HCT116 (cell line): ENCODE measurements at regions not wholly inside any gene's neighbourhood (a gene's known extent, or its start where the extent isn't known, plus 50 kb on each side); places are given as distances from the start of the nearest gene placed in this dataset.

ENCODE experiments used
- ATAC-seq: fragments of 200-7000 bp; cut with Tn5 transposase; 2 replicates; pipeline ENCODE4 v1.9.1; 2020; ENCODE audit warnings: mild to moderate bottlenecking, moderate library complexity
- BruUV-seq: library from RNA; stranded (reverse); fragments of 400-500 nt; replicated peaks from 2 replicates; lab custom pipeline; 2021; lab: Mats Ljungman, UMichigan
- CTCF ChIA-PET: fragments of 300-600 bp; sonication (Branson Sonifier 250); formaldehyde crosslinking; loops from one replicate; lab custom pipeline; 2021; ENCODE audit warnings: antibody characterized with exemption; lab: Charles Lee
- POLR2A ChIA-PET: fragments of 300-600, 350-600 bp; sonication (Branson Sonifier 250); formaldehyde crosslinking; loops from one replicate; lab custom pipeline; 2021; ENCODE audit warnings: antibody characterized with exemption; lab: Charles Lee
- RAD21 ChIA-PET, 2 experiments: fragments of 300-600 bp; sonication (Branson Sonifier 250); formaldehyde crosslinking; loops; one replicate each; lab custom pipeline; 2023; ENCODE audit warnings: low total read pairs in 2 of 2; ENCODE audit not compliant: uncharacterized antibody in 2 of 2, unreplicated experiment in 2 of 2, low non-redundant PET in 1 of 2; lab: Charles Lee
- DNase-seq: peaks from one replicate; pipeline ENCODE4 v3.0.0-alpha.2; 2010; ENCODE audit warnings: low read depth, low spot score
- H2AFZ ChIP-seq: fragments of 200-600 bp; shearing (Covaris generic), sonication (generic); 2 replicates; pipeline ENCODE4 v1.6.1; 2017; ENCODE audit warnings: low read depth, mixed run types, mixed read lengths, antibody characterized with exemption, low read length; ENCODE audit not compliant: poor library complexity, severe bottlenecking
- H3K27ac ChIP-seq: 2 replicates; pipeline ENCODE4 v1.5.1; 2012; ENCODE audit warnings: low read depth, low read length
- H3K27me3 ChIP-seq: fragments of 200-600 bp; sonication (generic); 2 replicates; pipeline ENCODE4 v1.6.1; 2016; ENCODE audit warnings: mixed run types, low read length, mixed read lengths; ENCODE audit not compliant: insufficient read depth
- H3K36me3 ChIP-seq, 2 experiments: fragments of 200-500 bp in 1 of 2; fragments of 200-600 bp in 1 of 2; sonication (Bioruptor generic) in 1 of 2; sonication (generic) in 1 of 2; 2 replicates each; pipeline versions ENCODE4 v1.5.1 to v1.6.1; 2014 to 2016; ENCODE audit warnings: low read length in 2 of 2, inconsistent platforms in 1 of 2, mixed read lengths in 1 of 2, mixed run types in 1 of 2; ENCODE audit not compliant: insufficient read depth in 2 of 2, control insufficient read depth in 1 of 2
- H3K4me1 ChIP-seq, 2 experiments: fragments of 200-600 bp in 1 of 2; sonication (generic) in 1 of 2; 2 replicates each; pipeline versions ENCODE4 v1.5.1 to v1.6.1; 2012 to 2017; ENCODE audit warnings: low read length in 2 of 2, inconsistent platforms in 1 of 2, mild to moderate bottlenecking in 1 of 2, mixed read lengths in 1 of 2, mixed run types in 1 of 2, moderate library complexity in 1 of 2; ENCODE audit not compliant: insufficient read depth in 2 of 2, control insufficient read depth in 1 of 2
- H3K4me2 ChIP-seq: fragments of 200-600 bp; sonication (generic); 2 replicates; pipeline ENCODE4 v1.6.1; 2017; ENCODE audit warnings: mixed run types, low read length, mixed read lengths
- H3K4me3 ChIP-seq, 2 experiments: fragments of 200-600 bp in 1 of 2; sonication (generic) in 1 of 2; replicated peaks in 1 of 2; 2 replicates each; pipeline ENCODE4 v1.5.1; 2011 to 2016; ENCODE audit warnings: low read length in 2 of 2, control low read depth in 1 of 2, low read depth in 1 of 2, mild to moderate bottlenecking in 1 of 2, mixed read lengths in 1 of 2, mixed run types in 1 of 2
- H3K79me2 ChIP-seq: fragments of 200-600 bp; sonication (generic); 2 replicates; pipeline ENCODE4 v1.6.1; 2017; ENCODE audit warnings: mild to moderate bottlenecking, mixed run types, low read length, moderate library complexity, mixed read lengths; ENCODE audit not compliant: insufficient read depth
- H3K9ac ChIP-seq: fragments of 200-600 bp; sonication (generic); 2 replicates; pipeline ENCODE4 v1.6.1; 2016; ENCODE audit warnings: low read length, mixed read lengths
- H3K9me2 ChIP-seq: fragments of 200-600 bp; sonication (generic), shearing (Covaris generic); 2 replicates; pipeline ENCODE4 v1.6.1; 2017; ENCODE audit warnings: mixed run types, mild to moderate bottlenecking, moderate library complexity; ENCODE audit not compliant: insufficient read depth
- H3K9me3 ChIP-seq, 2 experiments: fragments of 200-500 bp in 1 of 2; fragments of 200-600 bp in 1 of 2; sonication (Bioruptor generic) in 1 of 2; sonication (generic) in 1 of 2; 2 replicates each; pipeline ENCODE4 v1.6.1; 2014 to 2017; ENCODE audit warnings: low read length in 2 of 2, mixed read lengths in 2 of 2, inconsistent platforms in 1 of 2, low read depth in 1 of 2, mild to moderate bottlenecking in 1 of 2, mixed run types in 1 of 2, moderate library complexity in 1 of 2; ENCODE audit not compliant: control insufficient read depth in 1 of 2, insufficient read depth in 1 of 2
- H4K20me1 ChIP-seq: fragments of 200-600 bp; sonication (generic), shearing (Covaris generic); 2 replicates; pipeline ENCODE4 v1.6.1; 2017; ENCODE audit warnings: mixed run types, mild to moderate bottlenecking, moderate library complexity; ENCODE audit not compliant: insufficient read depth
- ATF3 ChIP-seq: IDR thresholded peaks from 2 replicates; pipeline ENCODE4 v1.6.1; 2012
- CBX3 ChIP-seq: IDR thresholded peaks from 2 replicates; pipeline ENCODE4 v1.6.1; 2012; ENCODE audit warnings: low read depth
- CEBPB ChIP-seq: IDR thresholded peaks from 2 replicates; pipeline ENCODE4 v1.6.1; 2012; ENCODE audit warnings: low read depth
- CTCF ChIP-seq, 3 experiments: fragments of 200-600 bp in 1 of 3; sonication (generic) in 1 of 3; IDR thresholded peaks in 2 of 3; conservative IDR thresholded peaks in 1 of 3; 2 replicates each; pipeline ENCODE4 v1.5.1; 2012 to 2017; ENCODE audit warnings: low read depth in 2 of 3, low read length in 2 of 3, antibody characterized with exemption in 1 of 3, borderline replicate concordance in 1 of 3, control low read depth in 1 of 3, mild to moderate bottlenecking in 1 of 3, mixed read lengths in 1 of 3, mixed run types in 1 of 3, moderate library complexity in 1 of 3; ENCODE audit not compliant: insufficient read depth in 1 of 3
- FOSL1 ChIP-seq: IDR thresholded peaks from 2 replicates; pipeline ENCODE4 v1.6.1; 2012; ENCODE audit warnings: low read depth
- MAX ChIP-seq: IDR thresholded peaks from 2 replicates; pipeline ENCODE4 v1.6.1; 2012
- POLR2AphosphoS5 ChIP-seq: IDR thresholded peaks from 2 replicates; pipeline ENCODE4 v1.6.1; 2011; ENCODE audit warnings: mild to moderate bottlenecking, low read depth, low read length, moderate library complexity
- REST ChIP-seq: IDR thresholded peaks from 2 replicates; pipeline ENCODE4 v1.6.1; 2012; ENCODE audit warnings: low read depth
- SP1 ChIP-seq: IDR thresholded peaks from 2 replicates; pipeline ENCODE4 v1.6.1; 2012; ENCODE audit warnings: low read depth
- SRF ChIP-seq: IDR thresholded peaks from 2 replicates; pipeline ENCODE4 v1.6.1; 2012; ENCODE audit warnings: low read depth
- ZBTB33 ChIP-seq: IDR thresholded peaks from 2 replicates; pipeline ENCODE4 v1.6.1; 2011; ENCODE audit warnings: mild to moderate bottlenecking, low read length, moderate library complexity; ENCODE audit not compliant: insufficient replicate concordance; ENCODE audit errors: extremely low read depth
- ZFX ChIP-seq: fragments of 450-650 bp; IDR thresholded peaks from 2 replicates; pipeline ENCODE4 v1.6.1; 2017
- intact Hi-C: fragments of 100-400 bp; cut with micrococcal nuclease; formaldehyde crosslinking; loops from 2 replicates; pipeline ENCODE4 v1.10.0; 2022

- TF ChIP-seq CBX3: no peak
- no peak for TF ChIP-seq REST
- no peak for TF ChIP-seq SP1
- TF ChIP-seq CEBPB: no peak
- TF ChIP-seq ZFX: no peak
Observed at GRCh38 chr17:68710035-68710780, 109.0 kb upstream of the FAM20A start (continued).

GRCh38 chr17:68709461-68709860, 108.3 kb upstream of the FAM20A start:
- BruUV-seq: no TSS peak
- ChIA-PET POLR2A (no interaction called here), CTCF (no interaction called here), RAD21 (no interaction called here)
- Histone ChIP-seq H3K27ac (no peak overlapping the region), H2AFZ (no peak overlapping the region), H3K4me1 (peaks cover 0 to 5% of the 10 kb centered on the region in 2 experiments; a peak in 1 of 4 replicates), H3K36me3 (no peaks in the 10 kb centered on the region), H3K4me2 (no peak overlapping the region), H4K20me1 (no peaks in the 10 kb centered on the region), H3K9me2 (no peaks in the 10 kb centered on the region), H3K4me3 (no peak overlapping the region), H3K9ac (no peak overlapping the region), H3K79me2 (no peaks in the 10 kb centered on the region), H3K9me3 (no peaks in the 10 kb centered on the region), H3K27me3 (no peaks in the 10 kb centered on the region)
- DNase-seq (no peak), ATAC-seq (no peak)
- intact Hi-C loops: no loop called here
- TF ChIP-seq CTCF (IDR thresholded peaks at IDR 0.05 in 2 of 3, conservative IDR thresholded peaks at IDR 0.05 in 1 of 3; ENCODE audit: borderline replicate concordance in 1 of 3, insufficient read depth in 1 of 3, low read depth in 2 of 3, low read length in 2 of 3): no peak
- TF ChIP-seq ATF3: no peak
- no peak for TF ChIP-seq MAX
- no peak for TF ChIP-seq REST
- TF ChIP-seq POLR2AphosphoS5: no peak
- no peak for TF ChIP-seq ZBTB33
- TF ChIP-seq FOSL1: no peak
- TF ChIP-seq SRF: no peak
